Panc1 (cell line): ENCODE measurements at regions not wholly inside any gene's neighbourhood (a gene's known extent, or its start where the extent isn't known, plus 50 kb on each side); places are given as distances from the start of the nearest gene placed in this dataset.

Experiments used
- ATAC-seq: fragments of 200-7000 bp; cut with Tn5 transposase; 2 replicates; pipeline ENCODE4 v1.9.1; 2020; ENCODE audit warnings: mild to moderate bottlenecking, moderate library complexity
- BruUV-seq: library from RNA; stranded (reverse); fragments of 400-500 nt; replicated peaks from 2 replicates; lab custom pipeline; 2021; lab: Mats Ljungman, UMichigan
- CTCF ChIA-PET: fragments of 300-600 bp; sonication (Branson Sonifier 250); formaldehyde crosslinking; loops from one replicate; lab custom pipeline; 2022; ENCODE audit warnings: antibody characterized with exemption; lab: Charles Lee
- POLR2A ChIA-PET: fragments of 300-600 bp; sonication (Branson Sonifier 250); formaldehyde crosslinking; loops from one replicate; lab custom pipeline; 2022; ENCODE audit warnings: antibody characterized with exemption; lab: Charles Lee
- DNase-seq: peaks from one replicate; pipeline ENCODE4 v3.0.0-alpha.2; 2010; ENCODE audit warnings: low read depth, low spot score
- H3K27ac ChIP-seq: 2 replicates; pipeline ENCODE4 v1.5.1; 2011; ENCODE audit warnings: mild to moderate bottlenecking, low read length, inconsistent platforms
- H3K27me3 ChIP-seq: fragments of 200-500 bp; sonication (Bioruptor generic); 2 replicates; pipeline ENCODE4 v1.6.0; 2014; ENCODE audit warnings: low read length, inconsistent platforms; ENCODE audit not compliant: control insufficient read depth, insufficient read depth
- H3K36me3 ChIP-seq: fragments of 200-500 bp; sonication (Bioruptor generic); 2 replicates; pipeline ENCODE4 v1.5.1; 2014; ENCODE audit warnings: inconsistent platforms, mild to moderate bottlenecking, low read length, moderate library complexity; ENCODE audit not compliant: control insufficient read depth, insufficient read depth
- H3K4me1 ChIP-seq: 2 replicates; pipeline ENCODE4 v1.5.1; 2011; ENCODE audit warnings: inconsistent platforms, mild to moderate bottlenecking, low read length, moderate library complexity; ENCODE audit not compliant: control insufficient read depth, insufficient read depth
- H3K4me3 ChIP-seq, 2 experiments: 2 replicates each; pipeline ENCODE4 v1.5.1; 2011 to 2012; ENCODE audit warnings: low read depth in 2 of 2, low read length in 2 of 2, mild to moderate bottlenecking in 2 of 2, inconsistent platforms in 1 of 2, moderate library complexity in 1 of 2
- H3K9me3 ChIP-seq: fragments of 200-500 bp; sonication (Bioruptor generic); 2 replicates; pipeline ENCODE4 v1.5.1; 2014; ENCODE audit warnings: low read depth, mild to moderate bottlenecking, inconsistent platforms, low read length, moderate library complexity; ENCODE audit not compliant: control insufficient read depth, insufficient read depth
- CTCF ChIP-seq: fragments of 450-650 bp; IDR thresholded peaks from 2 replicates; pipeline ENCODE4 v1.5.1; 2017; ENCODE audit warnings: mild to moderate bottlenecking
- POLR2AphosphoS5 ChIP-seq: IDR thresholded peaks from 2 replicates; pipeline ENCODE4 v1.6.1; 2012; ENCODE audit warnings: mild to moderate bottlenecking, low read depth, low read length, moderate library complexity
- REST ChIP-seq, 2 experiments: IDR thresholded peaks; 2 replicates each; pipeline ENCODE4 v1.6.1; 2011 to 2012; ENCODE audit warnings: low read depth in 2 of 2, control low read depth in 1 of 2, low read length in 1 of 2, mild to moderate bottlenecking in 1 of 2, moderate library complexity in 1 of 2; ENCODE audit not compliant: insufficient read depth in 1 of 2
- SIN3A ChIP-seq: IDR thresholded peaks from 2 replicates; pipeline ENCODE4 v1.6.1; 2012; ENCODE audit warnings: low read depth, mild to moderate bottlenecking, low read length, moderate library complexity, borderline replicate concordance; ENCODE audit not compliant: insufficient read depth
- TCF7L2 ChIP-seq: IDR thresholded peaks from 2 replicates; pipeline ENCODE4 v1.6.1; 2011; ENCODE audit warnings: mild to moderate bottlenecking, low read depth, low read length, inconsistent platforms
- in situ Hi-C: cut with HindIII; loops from 2 replicates; pipeline ENCODE4 v1.10.0; 2016; ENCODE audit warnings: low sequenced_read_pairs, low pct_unique_long_range_greater_than_20kb
- intact Hi-C: fragments of 100-400 bp; cut with micrococcal nuclease; formaldehyde crosslinking; loops from one replicate; pipeline ENCODE4 v1.10.0; 2022; ENCODE audit not compliant: unreplicated experiment

- ATAC-seq (no peak), DNase-seq (no peak)
- H3K36me3 ChIP-seq: no peaks in the 10 kb centered on the region
- H3K9me3 ChIP-seq: no peaks in the 10 kb centered on the region
- no TSS peak for BruUV-seq
- POLR2A ChIA-PET: no interaction called here
- H3K4me3 ChIP-seq: no peak overlapping the region
- in situ Hi-C loops (no loop called here), intact Hi-C loops (no loop called here)
- CTCF ChIA-PET: no interaction called here
- H3K27ac ChIP-seq: no peak overlapping the region
- no peaks in the 10 kb centered on the region for H3K27me3 ChIP-seq
- H3K4me1 ChIP-seq: no peaks in the 10 kb centered on the region
- TF ChIP-seq CTCF (no peak), REST (IDR thresholded peaks at IDR 0.05; ENCODE audit: insufficient read depth in 1 of 2, low read depth in 2 of 2, low read length in 1 of 2) (no peak), SIN3A (no peak), TCF7L2 (no peak), POLR2AphosphoS5 (no peak)
These were observed 737.2 kb upstream of the HS6ST1 start for GRCh38 chr2:129055824-129056223.

GRCh38 chr2:129056309-129056958 is 737.8 kb upstream of the HS6ST1 start:
- intact Hi-C loops (no loop called here), in situ Hi-C loops (no loop called here)
- DNase-seq (no peak), ATAC-seq (no peak)
- Histone ChIP-seq H3K4me1 (no peaks in the 10 kb centered on the region), H3K36me3 (no peaks in the 10 kb centered on the region), H3K27me3 (no peaks in the 10 kb centered on the region), H3K27ac (no peak overlapping the region), H3K9me3 (no peaks in the 10 kb centered on the region), H3K4me3 (no peak overlapping the region)
- CTCF ChIA-PET: no interaction called here
- no TSS peak for BruUV-seq
- POLR2A ChIA-PET: no interaction called here
- TF ChIP-seq POLR2AphosphoS5 (no peak), CTCF (no peak)
